Body of pancreas (tissue), 4 donors: ENCODE measurements at regions not wholly inside any gene's neighbourhood (a gene's known extent, or its start where the extent isn't known, plus 50 kb on each side); places are given as distances from the start of the nearest gene placed in this dataset.

ENCODE experiments used
- POLR2A ChIP-seq, 3 donors: fragments of 450-650 bp; IDR thresholded peaks; one replicate each; pipeline ENCODE4 v1.6.1; 2016; ENCODE audit warnings: antibody characterized with exemption in 3 of 3, mild to moderate bottlenecking in 2 of 3
- TF ChIP-seq, protein P1 (sequence below), 7 experiments: fragments of 450-650 bp in 4 of 7; fragments of 200-600 bp in 3 of 7; sonication (generic) in 3 of 7; IDR thresholded peaks; one replicate each; pipeline ENCODE4 v1.5.1; 2016 to 2019; ENCODE audit warnings: antibody characterized with exemption in 7 of 7

DNA sequence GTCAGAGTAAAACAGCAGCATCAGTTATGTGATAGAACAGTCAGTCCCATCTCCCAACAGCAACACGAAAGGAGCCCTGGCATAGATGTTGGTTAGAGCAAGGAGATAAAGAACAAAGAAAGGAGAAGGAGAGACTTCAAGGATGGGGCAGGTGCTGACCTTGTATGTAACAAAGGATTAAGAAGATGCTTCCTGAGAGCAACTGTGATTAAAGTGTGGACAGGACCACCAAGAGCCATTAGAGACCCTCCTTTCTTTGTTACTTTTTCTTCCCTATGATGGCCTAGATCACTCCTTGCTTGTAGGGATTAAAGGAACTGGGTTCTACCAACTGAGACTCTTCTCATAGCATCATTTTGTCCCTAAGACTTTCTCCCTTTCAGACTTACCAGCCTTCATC, 75.2 kb upstream of the GPR6 start:
- TF ChIP-seq, protein P1, sequence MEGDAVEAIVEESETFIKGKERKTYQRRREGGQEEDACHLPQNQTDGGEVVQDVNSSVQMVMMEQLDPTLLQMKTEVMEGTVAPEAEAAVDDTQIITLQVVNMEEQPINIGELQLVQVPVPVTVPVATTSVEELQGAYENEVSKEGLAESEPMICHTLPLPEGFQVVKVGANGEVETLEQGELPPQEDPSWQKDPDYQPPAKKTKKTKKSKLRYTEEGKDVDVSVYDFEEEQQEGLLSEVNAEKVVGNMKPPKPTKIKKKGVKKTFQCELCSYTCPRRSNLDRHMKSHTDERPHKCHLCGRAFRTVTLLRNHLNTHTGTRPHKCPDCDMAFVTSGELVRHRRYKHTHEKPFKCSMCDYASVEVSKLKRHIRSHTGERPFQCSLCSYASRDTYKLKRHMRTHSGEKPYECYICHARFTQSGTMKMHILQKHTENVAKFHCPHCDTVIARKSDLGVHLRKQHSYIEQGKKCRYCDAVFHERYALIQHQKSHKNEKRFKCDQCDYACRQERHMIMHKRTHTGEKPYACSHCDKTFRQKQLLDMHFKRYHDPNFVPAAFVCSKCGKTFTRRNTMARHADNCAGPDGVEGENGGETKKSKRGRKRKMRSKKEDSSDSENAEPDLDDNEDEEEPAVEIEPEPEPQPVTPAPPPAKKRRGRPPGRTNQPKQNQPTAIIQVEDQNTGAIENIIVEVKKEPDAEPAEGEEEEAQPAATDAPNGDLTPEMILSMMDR (IDR thresholded peaks at IDR 0.05), result no peak
- TF ChIP-seq POLR2A (IDR thresholded peaks at IDR 0.05), result no peak
